IMR-90 (cell line): ENCODE measurements at regions not wholly inside any gene's neighbourhood (a gene's known extent, or its start where the extent isn't known, plus 50 kb on each side); places are given as distances from the start of the nearest gene placed in this dataset.

Experiments used
- ATAC-seq: fragments of 200-7000 bp; cut with Tn5 transposase; 2 replicates; pipeline ENCODE4 v1.9.1; 2020; ENCODE audit warnings: low read depth, mild to moderate bottlenecking, moderate library complexity
- BruUV-seq: library from RNA; stranded (reverse); fragments of 400-500 nt; replicated peaks from 2 replicates; lab custom pipeline; 2021; lab: Mats Ljungman, UMichigan
- CTCF ChIA-PET: fragments of 300-600 bp; formaldehyde crosslinking; extraction: SDS; loops from one replicate; lab custom pipeline; 2021; ENCODE audit warnings: antibody characterized with exemption; lab: Yijun Ruan, JAX
- POLR2A ChIA-PET: fragments of 300-600 bp; sonication (Branson Sonifier 250); formaldehyde crosslinking; loops from one replicate; lab custom pipeline; 2022; ENCODE audit warnings: antibody characterized with exemption; ENCODE audit not compliant: unreplicated experiment; lab: Charles Lee
- DNase-seq: peaks from one replicate; pipeline ENCODE4 v3.0.0; 2013
- H2AFZ ChIP-seq: replicated peaks from 2 replicates; pipeline ENCODE3; 2013; ENCODE audit warnings: low read length, mild to moderate bottlenecking; ENCODE audit not compliant: poor library complexity
- H2AK5ac ChIP-seq: 2 replicates; pipeline ENCODE4 v1.6.1; 2013; ENCODE audit warnings: low read depth, low read length, inconsistent platforms
- H2AK9ac ChIP-seq: replicated peaks from 2 replicates; pipeline ENCODE3; 2013; ENCODE audit warnings: mild to moderate bottlenecking, low read depth, low read length, moderate library complexity; ENCODE audit not compliant: poor library complexity
- H2BK120ac ChIP-seq: 2 replicates; pipeline ENCODE4 v1.6.1; 2013; ENCODE audit warnings: low read depth, low read length, inconsistent platforms
- H2BK15ac ChIP-seq: 3 replicates; pipeline ENCODE4 v1.6.1; 2013; ENCODE audit warnings: low read depth, low read length, inconsistent platforms
- H2BK20ac ChIP-seq: 2 replicates; pipeline ENCODE4 v1.6.1; 2013; ENCODE audit warnings: low read depth, mild to moderate bottlenecking, inconsistent platforms, low read length, moderate library complexity
- H2BK5ac ChIP-seq: 2 replicates; pipeline ENCODE4 v1.6.1; 2013; ENCODE audit warnings: mild to moderate bottlenecking, low read depth, low read length, inconsistent platforms; ENCODE audit not compliant: poor library complexity, severe bottlenecking
- H3K14ac ChIP-seq: replicated peaks from 2 replicates; pipeline ENCODE4 v1.6.1; 2013; ENCODE audit warnings: low read depth, low read length, inconsistent platforms
- H3K18ac ChIP-seq: 2 replicates; pipeline ENCODE4 v1.6.1; 2013; ENCODE audit warnings: low read depth, low read length, control low read depth
- H3K23ac ChIP-seq: 2 replicates; pipeline ENCODE4 v1.6.1; 2013; ENCODE audit warnings: low read depth, low read length, inconsistent platforms
- H3K27ac ChIP-seq: 2 replicates; pipeline ENCODE4 v1.5.1; 2013; ENCODE audit warnings: mild to moderate bottlenecking, control low read depth, low read length; ENCODE audit not compliant: insufficient read depth
- H3K27me3 ChIP-seq: 2 replicates; pipeline ENCODE4 v1.6.1; 2013; ENCODE audit warnings: low read length; ENCODE audit not compliant: control insufficient read depth, insufficient read depth
- H3K36me3 ChIP-seq: 2 replicates; pipeline ENCODE4 v1.6.1; 2013; ENCODE audit warnings: low read length, mixed read lengths; ENCODE audit not compliant: control insufficient read depth, insufficient read depth
- H3K4ac ChIP-seq: 2 replicates; pipeline ENCODE4 v1.6.1; 2013; ENCODE audit warnings: low read depth, low read length, inconsistent platforms
- H3K4me1 ChIP-seq: 2 replicates; pipeline ENCODE4 v1.6.1; 2013; ENCODE audit warnings: low read length, mixed read lengths; ENCODE audit not compliant: control insufficient read depth, insufficient read depth
- H3K4me2 ChIP-seq: 2 replicates; pipeline ENCODE4 v1.6.1; 2013; ENCODE audit warnings: low read depth, mild to moderate bottlenecking, control low read depth, low read length, moderate library complexity
- H3K4me3 ChIP-seq: 2 replicates; pipeline ENCODE4 v1.5.1; 2013; ENCODE audit warnings: low read depth, mild to moderate bottlenecking, control low read depth, low read length, moderate library complexity; ENCODE audit not compliant: insufficient read depth
- H3K56ac ChIP-seq: 2 replicates; pipeline ENCODE4 v1.6.1; 2013; ENCODE audit warnings: low read length, inconsistent platforms; ENCODE audit not compliant: insufficient read depth; ENCODE audit errors: extremely low read depth
- H3K79me1 ChIP-seq, 2 experiments: 2 replicates each; pipeline ENCODE4 v1.6.1; 2013; ENCODE audit warnings: low read length in 2 of 2, inconsistent platforms in 1 of 2, low read depth in 1 of 2
- H3K9ac ChIP-seq: 2 replicates; pipeline ENCODE4 v1.6.1; 2013; ENCODE audit warnings: low read depth, low read length, control low read depth
- H3K9me1 ChIP-seq: 2 replicates; pipeline ENCODE4 v1.6.1; 2013; ENCODE audit warnings: low read length, inconsistent platforms; ENCODE audit not compliant: insufficient read depth
- H3K9me3 ChIP-seq: 2 replicates; pipeline ENCODE4 v1.6.1; 2013; ENCODE audit warnings: low read length; ENCODE audit not compliant: control insufficient read depth, insufficient read depth
- H4K20me1 ChIP-seq: 2 replicates; pipeline ENCODE4 v1.6.1; 2013; ENCODE audit warnings: low read length, inconsistent platforms; ENCODE audit not compliant: insufficient read depth
- H4K5ac ChIP-seq: 2 replicates; pipeline ENCODE4 v1.6.1; 2013; ENCODE audit warnings: mild to moderate bottlenecking, low read depth, low read length, control low read depth
- H4K8ac ChIP-seq, 2 experiments: 2 replicates each; pipeline ENCODE4 v1.6.1; 2013; ENCODE audit warnings: low read depth in 2 of 2, low read length in 2 of 2, control low read depth in 1 of 2, inconsistent platforms in 1 of 2
- H4K91ac ChIP-seq: 2 replicates; pipeline ENCODE4 v1.6.1; 2013; ENCODE audit warnings: low read depth, low read length, inconsistent platforms; ENCODE audit not compliant: insufficient read depth
- BHLHE40 ChIP-seq: fragments of 150-350 bp; IDR thresholded peaks from 2 replicates; pipeline ENCODE4 v1.6.1; 2016; ENCODE audit warnings: mild to moderate bottlenecking, low read depth, low read length
- CTCF ChIP-seq: conservative IDR thresholded peaks from 2 replicates; pipeline ENCODE4 v1.5.1; 2012; ENCODE audit warnings: mild to moderate bottlenecking, low read depth, low read length, improper control_type of control experiment
- FOS ChIP-seq: fragments of 150-350 bp; IDR thresholded peaks from 2 replicates; pipeline ENCODE4 v1.6.1; 2016; ENCODE audit warnings: low read depth, low read length
- MAFK ChIP-seq: IDR thresholded peaks from 2 replicates; pipeline ENCODE4 v1.6.1; 2012; ENCODE audit warnings: low read depth, low read length, improper control_type of control experiment
- NFE2L2 ChIP-seq: fragments of 150-350 bp; IDR thresholded peaks from 2 replicates; pipeline ENCODE4 v1.6.1; 2016; ENCODE audit warnings: low read depth, mild to moderate bottlenecking, low read length
- POLR2A ChIP-seq: IDR thresholded peaks from 2 replicates; pipeline ENCODE4 v1.6.1; 2012; ENCODE audit warnings: mild to moderate bottlenecking, low read depth, low read length
- RAD21 ChIP-seq: IDR thresholded peaks from 2 replicates; pipeline ENCODE4 v1.6.1; 2012; ENCODE audit warnings: low read length, improper control_type of control experiment
- RCOR1 ChIP-seq: IDR thresholded peaks from 2 replicates; pipeline ENCODE4 v1.6.1; 2012; ENCODE audit warnings: mild to moderate bottlenecking, low read length, improper control_type of control experiment; ENCODE audit not compliant: insufficient replicate concordance
- RFX5 ChIP-seq: IDR thresholded peaks from 2 replicates; pipeline ENCODE4 v1.8.0; 2012; ENCODE audit warnings: low read depth, mild to moderate bottlenecking, low read length, moderate library complexity
- SMC3 ChIP-seq: fragments of 150-350 bp; IDR thresholded peaks from 2 replicates; pipeline ENCODE4 v1.6.1; 2016; ENCODE audit warnings: low read depth, mild to moderate bottlenecking, antibody characterized with exemption, low read length, moderate library complexity
- dilution Hi-C: fragments of 300-500 bp; cut with HindIII; formaldehyde crosslinking; loops from one replicate; pipeline ENCODE4 v1.14.3; 2018; ENCODE audit warnings: low sequenced_read_pairs; ENCODE audit not compliant: unreplicated experiment
- in situ Hi-C: fragments of 300-500 bp; cut with MboI; formaldehyde crosslinking; loops from 3 replicates; pipeline ENCODE4 v1.14.3; 2019; ENCODE audit warnings: low sequenced_read_pairs, inconsistent platforms, mixed read lengths
- intact Hi-C: fragments of 100-400 bp; cut with micrococcal nuclease; formaldehyde crosslinking; loops from 2 replicates; pipeline ENCODE4 v1.10.0; 2022

DNA sequence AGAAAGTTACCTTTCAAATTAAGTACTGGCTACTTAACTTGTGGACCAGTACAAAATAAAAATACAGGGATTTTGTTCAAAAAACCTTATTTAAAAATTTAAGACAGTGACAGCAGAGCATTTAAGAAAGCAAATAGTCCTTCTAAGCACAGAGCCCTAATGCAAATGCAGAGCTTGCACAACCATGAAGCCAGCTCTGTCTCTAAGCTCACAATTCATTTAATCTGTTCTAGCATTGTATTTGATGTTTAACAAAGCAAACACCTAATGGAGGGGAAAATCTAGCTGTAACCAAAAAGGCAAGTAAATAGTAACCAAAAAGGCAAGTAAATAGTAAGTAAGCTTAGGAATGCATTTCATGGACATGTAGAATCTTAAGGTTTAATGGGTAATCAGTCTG, 138.7 kb upstream of the GHR start:
- H3K9me3 ChIP-seq = no peaks in the 10 kb centered on the region
- H2BK15ac ChIP-seq = no peak overlapping the region
- H3K79me1 ChIP-seq = no peaks in the 10 kb centered on the region
- H3K27ac ChIP-seq = no peak overlapping the region
- ChIA-PET POLR2A (interaction anchor here (0.6 kb wide), 1 partner anchor 18 kb away, joined by 3 read pairs; no protein-coding TSS in a partner anchor), CTCF (no interaction called here)
- no peak overlapping the region for H3K4me3 ChIP-seq
- no peaks in the 10 kb centered on the region for H3K27me3 ChIP-seq
- no peak overlapping the region for H4K5ac ChIP-seq
- no peaks in the 10 kb centered on the region for H3K9me1 ChIP-seq
- no peak overlapping the region for H2BK20ac ChIP-seq
- H2BK120ac ChIP-seq = no peak overlapping the region
- no peaks in the 10 kb centered on the region for H3K4me1 ChIP-seq
- no peak overlapping the region for H3K56ac ChIP-seq
- H3K4me2 ChIP-seq = no peak overlapping the region
- H4K8ac ChIP-seq = no peak overlapping the region
- intact Hi-C loops = no loop called here
- no peak overlapping the region for H3K4ac ChIP-seq
- H2BK5ac ChIP-seq = no peak overlapping the region
- H4K91ac ChIP-seq = no peak overlapping the region
- no TSS peak for BruUV-seq
- H4K20me1 ChIP-seq = no peaks in the 10 kb centered on the region
- dilution Hi-C loops = no loop called here
- no peak overlapping the region for H3K14ac ChIP-seq
- H3K36me3 ChIP-seq = no peaks in the 10 kb centered on the region
- H3K23ac ChIP-seq = no peak overlapping the region
- ATAC-seq = no peak
- DNase-seq = no peak
- no peak overlapping the region for H2AK9ac ChIP-seq
- no peak overlapping the region for H2AK5ac ChIP-seq
- no peak overlapping the region for H3K9ac ChIP-seq
- H2AFZ ChIP-seq = no peak overlapping the region
- no peak overlapping the region for H3K18ac ChIP-seq
- in situ Hi-C loops = no loop called here
- no peak for TF ChIP-seq RCOR1
- no peak for TF ChIP-seq RAD21
- TF ChIP-seq SMC3 = no peak
- no peak for TF ChIP-seq NFE2L2
- TF ChIP-seq MAFK = no peak
- no peak for TF ChIP-seq CTCF
- no peak for TF ChIP-seq POLR2A
- TF ChIP-seq BHLHE40 = no peak
- no peak for TF ChIP-seq RFX5
- no peak for TF ChIP-seq FOS
